Uterus (tissue), 3 donors: ENCODE measurements at regions not wholly inside any gene's neighbourhood (a gene's known extent, or its start where the extent isn't known, plus 50 kb on each side); places are given as distances from the start of the nearest gene placed in this dataset.

ENCODE experiments used
- DNase-seq, 2 donors: peaks; one replicate each; pipeline ENCODE4 v3.0.0-alpha.2; 2019 to 2020
- H3K27ac ChIP-seq, 2 donors: fragments of 200-600 bp; sonication (generic); 1 replicate in 1 of 2; 2 replicates in 1 of 2; pipeline ENCODE4 v1.5.1; 2016 to 2018
- H3K27me3 ChIP-seq, 2 donors: fragments of 200-600 bp; sonication (generic); one replicate each; pipeline ENCODE4 v1.5.1; 2018 to 2019; ENCODE audit warnings: control low read depth in 1 of 2
- H3K36me3 ChIP-seq, 2 donors: fragments of 200-600 bp; sonication (generic); one replicate each; pipeline ENCODE4 v1.5.1; 2019; ENCODE audit warnings: control low read depth in 1 of 2
- H3K4me1 ChIP-seq, 2 donors: fragments of 200-600 bp; sonication (generic); one replicate each; pipeline ENCODE4 v1.5.1; 2018 to 2019; ENCODE audit warnings: control low read depth in 1 of 2
- H3K4me3 ChIP-seq, 2 donors: fragments of 200-600 bp; sonication (generic); 1 replicate in 1 of 2; 2 replicates in 1 of 2; pipeline ENCODE4 v1.5.1; 2018 to 2019; ENCODE audit warnings: mild to moderate bottlenecking in 1 of 2
- H3K9me3 ChIP-seq, 2 donors: fragments of 200-600 bp; sonication (generic); one replicate each; pipeline ENCODE4 v1.5.1; 2019; ENCODE audit warnings: control low read depth in 1 of 2
- POLR2A ChIP-seq, 2 donors: fragments of 450-650 bp; IDR thresholded peaks; one replicate each; pipeline ENCODE4 v1.6.1; 2016; ENCODE audit warnings: antibody characterized with exemption in 2 of 2, mild to moderate bottlenecking in 1 of 2, moderate library complexity in 1 of 2
- intact Hi-C: fragments of 100-400 bp; cut with DNase I; formaldehyde crosslinking; loops from one replicate; pipeline ENCODE4 v1.15.1; 2023; ENCODE audit warnings: low total_unique reads
- TF ChIP-seq, protein P1 (sequence below), 4 experiments: fragments of 200-600 bp in 2 of 4; fragments of 450-650 bp in 2 of 4; sonication (generic) in 2 of 4; IDR thresholded peaks; one replicate each; pipeline ENCODE4 v1.5.1; 2016 to 2019; ENCODE audit warnings: antibody characterized with exemption in 4 of 4, mild to moderate bottlenecking in 2 of 4, moderate library complexity in 1 of 4
- donor health status: DM: yes; HTN: yes; CAD: no.

DNA sequence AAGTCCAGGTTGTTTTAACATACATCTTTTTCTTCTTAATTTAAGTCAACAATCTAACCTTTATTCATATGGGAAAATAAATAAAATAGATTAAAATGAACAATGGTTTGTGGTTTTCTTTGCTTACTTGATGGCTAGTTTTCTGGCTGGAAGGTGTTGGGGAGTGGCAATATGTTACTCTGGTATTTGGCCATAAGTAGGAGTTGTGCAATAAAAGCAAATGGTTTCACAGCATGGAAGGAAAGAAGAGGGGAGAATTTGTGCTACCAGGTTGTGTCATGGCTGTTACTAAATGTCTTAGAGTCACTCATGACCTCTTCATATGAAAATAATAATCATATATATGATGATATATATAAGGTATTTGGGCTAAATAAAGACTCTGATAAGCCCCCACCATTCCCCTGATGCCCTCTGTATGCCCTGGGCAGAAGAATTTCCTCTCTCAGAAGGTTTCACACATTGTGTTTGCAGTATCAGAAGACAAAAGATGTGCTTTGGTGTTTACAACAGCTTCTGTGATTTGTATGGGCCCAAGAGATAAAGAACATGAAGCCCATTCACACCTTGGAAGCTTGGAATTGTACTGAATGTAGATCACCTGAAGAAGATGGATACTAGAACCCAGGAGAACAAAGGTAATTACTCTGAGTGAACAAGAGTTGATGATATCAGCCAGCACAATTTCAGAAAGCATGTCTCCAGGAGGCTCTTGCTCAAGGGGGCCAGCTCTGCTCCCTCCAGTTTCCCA lies 160.9 kb downstream of the ALG10B start:
- no peak overlapping the region for H3K4me3 ChIP-seq
- TF ChIP-seq POLR2A (IDR thresholded peaks at IDR 0.05) = no peak
- TF ChIP-seq, protein P1, sequence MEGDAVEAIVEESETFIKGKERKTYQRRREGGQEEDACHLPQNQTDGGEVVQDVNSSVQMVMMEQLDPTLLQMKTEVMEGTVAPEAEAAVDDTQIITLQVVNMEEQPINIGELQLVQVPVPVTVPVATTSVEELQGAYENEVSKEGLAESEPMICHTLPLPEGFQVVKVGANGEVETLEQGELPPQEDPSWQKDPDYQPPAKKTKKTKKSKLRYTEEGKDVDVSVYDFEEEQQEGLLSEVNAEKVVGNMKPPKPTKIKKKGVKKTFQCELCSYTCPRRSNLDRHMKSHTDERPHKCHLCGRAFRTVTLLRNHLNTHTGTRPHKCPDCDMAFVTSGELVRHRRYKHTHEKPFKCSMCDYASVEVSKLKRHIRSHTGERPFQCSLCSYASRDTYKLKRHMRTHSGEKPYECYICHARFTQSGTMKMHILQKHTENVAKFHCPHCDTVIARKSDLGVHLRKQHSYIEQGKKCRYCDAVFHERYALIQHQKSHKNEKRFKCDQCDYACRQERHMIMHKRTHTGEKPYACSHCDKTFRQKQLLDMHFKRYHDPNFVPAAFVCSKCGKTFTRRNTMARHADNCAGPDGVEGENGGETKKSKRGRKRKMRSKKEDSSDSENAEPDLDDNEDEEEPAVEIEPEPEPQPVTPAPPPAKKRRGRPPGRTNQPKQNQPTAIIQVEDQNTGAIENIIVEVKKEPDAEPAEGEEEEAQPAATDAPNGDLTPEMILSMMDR (IDR thresholded peaks at IDR 0.05) = no peak
- intact Hi-C loops = no loop called here
- no peaks in the 10 kb centered on the region for H3K4me1 ChIP-seq
- DNase-seq = no peak
- H3K27ac ChIP-seq = no peak overlapping the region
- H3K27me3 ChIP-seq = no peaks in the 10 kb centered on the region
- no peaks in the 10 kb centered on the region for H3K36me3 ChIP-seq
- H3K9me3 ChIP-seq = no peaks in the 10 kb centered on the region

DNA sequence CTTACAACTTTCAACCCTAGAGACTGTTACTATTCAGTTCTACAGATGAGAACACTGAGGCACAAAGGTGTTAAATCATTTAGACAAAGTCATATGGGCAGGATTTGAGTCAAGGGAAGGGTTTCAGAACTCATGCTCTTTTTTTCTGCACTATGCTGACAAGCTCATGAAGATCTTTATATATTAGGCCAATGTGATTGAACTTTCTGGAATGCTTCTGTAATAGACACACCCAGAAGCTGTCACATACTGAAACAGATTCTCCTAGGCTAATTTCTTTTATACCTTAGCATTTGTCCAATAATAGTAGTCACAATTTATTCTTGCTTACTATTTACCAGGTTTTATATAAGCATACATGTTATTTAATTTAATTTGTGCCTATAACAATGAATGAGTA lies 164.0 kb downstream of the ALG10B start:
- no peaks in the 10 kb centered on the region for H3K36me3 ChIP-seq
- DNase-seq = no peak
- intact Hi-C loops = no loop called here
- no peaks in the 10 kb centered on the region for H3K27me3 ChIP-seq
- TF ChIP-seq, protein P1 (IDR thresholded peaks at IDR 0.05) = no peak
- no peak for TF ChIP-seq POLR2A (IDR thresholded peaks at IDR 0.05)
- H3K4me1 ChIP-seq = no peaks in the 10 kb centered on the region
- no peak overlapping the region for H3K4me3 ChIP-seq
- no peak overlapping the region for H3K27ac ChIP-seq
- no peaks in the 10 kb centered on the region for H3K9me3 ChIP-seq

DNA sequence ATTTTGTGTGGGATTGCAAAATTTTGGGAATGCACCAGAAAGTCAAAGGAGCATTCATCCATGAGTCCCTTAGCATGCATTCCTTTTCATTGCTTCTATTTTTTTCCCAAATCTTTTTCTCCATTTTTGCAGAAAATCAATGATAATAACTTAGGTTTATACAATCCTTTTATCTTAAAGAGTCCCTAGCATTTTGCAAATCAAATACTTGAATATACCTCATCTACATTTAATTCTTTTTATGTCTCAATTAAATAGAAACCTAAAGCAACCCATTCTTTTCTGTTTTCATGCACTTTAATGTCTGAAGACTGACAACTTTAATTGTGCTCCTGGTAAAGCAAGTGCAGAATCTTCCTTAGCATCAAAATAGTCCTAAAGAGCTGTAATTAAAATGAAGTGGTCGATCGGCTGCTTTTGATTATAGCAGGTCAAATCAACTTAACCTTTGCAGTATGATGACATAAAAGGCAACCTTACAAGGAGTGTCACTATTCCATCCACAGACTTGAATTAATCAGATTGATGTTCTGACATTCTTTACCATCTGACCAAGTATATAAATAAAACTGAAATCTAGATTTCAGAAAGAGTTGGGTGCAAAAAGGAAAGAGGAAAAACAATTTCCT lies 168.4 kb downstream of the ALG10B start:
- no peak for TF ChIP-seq POLR2A (IDR thresholded peaks at IDR 0.05)
- TF ChIP-seq, protein P1 (IDR thresholded peaks at IDR 0.05) = no peak
- Histone ChIP-seq H3K36me3 (no peaks in the 10 kb centered on the region), H3K4me3 (no peak overlapping the region), H3K9me3 (no peaks in the 10 kb centered on the region), H3K27ac (no peak overlapping the region), H3K27me3 (no peaks in the 10 kb centered on the region), H3K4me1 (no peaks in the 10 kb centered on the region)
- DNase-seq = no peak
- intact Hi-C loops = no loop called here

DNA sequence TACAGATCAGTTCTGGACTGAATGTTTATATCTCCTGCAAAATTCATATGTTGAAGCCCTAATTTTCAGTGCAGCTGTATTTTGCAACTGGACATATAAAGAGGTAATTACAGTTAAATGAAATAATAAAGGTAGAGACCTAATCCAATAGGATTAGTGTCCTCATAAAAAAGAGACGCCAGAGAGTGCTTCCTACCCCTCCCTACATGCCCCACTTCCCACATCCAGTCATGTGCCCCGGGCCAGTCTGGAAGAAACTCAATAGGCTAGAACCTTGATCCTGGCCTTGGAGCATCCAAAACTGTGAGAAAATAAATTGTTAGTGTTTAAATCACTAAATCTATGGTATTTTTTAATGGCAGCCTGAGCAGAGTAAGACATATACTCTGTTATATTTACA lies 172.3 kb downstream of the ALG10B start:
- intact Hi-C loops = no loop called here
- no peak for DNase-seq
- TF ChIP-seq POLR2A (IDR thresholded peaks at IDR 0.05) = no peak
- TF ChIP-seq, protein P1 (IDR thresholded peaks at IDR 0.05) = no peak
- H3K9me3 ChIP-seq = no peaks in the 10 kb centered on the region
- H3K27me3 ChIP-seq = no peaks in the 10 kb centered on the region
- H3K4me1 ChIP-seq = no peaks in the 10 kb centered on the region
- H3K36me3 ChIP-seq = no peaks in the 10 kb centered on the region
- no peak overlapping the region for H3K27ac ChIP-seq
- H3K4me3 ChIP-seq = no peak overlapping the region

DNA sequence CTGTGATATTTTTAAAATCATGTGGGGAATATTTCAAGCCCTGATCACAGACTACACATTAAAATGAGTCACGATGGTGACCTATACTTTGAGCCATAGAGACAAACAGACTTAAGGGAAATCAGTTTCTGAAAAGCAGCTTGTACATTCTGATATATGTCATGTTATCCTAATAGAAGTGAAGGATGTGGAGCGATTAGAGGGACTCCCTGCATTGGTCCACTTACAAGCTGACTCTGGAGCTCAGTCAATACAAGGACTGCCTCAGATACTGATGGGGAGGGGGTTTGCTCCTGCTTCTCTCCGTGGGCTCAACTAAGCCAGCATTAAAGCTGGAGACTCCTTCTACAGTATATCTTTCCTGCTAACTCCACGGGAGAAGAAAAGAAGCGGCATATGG lies 173.5 kb downstream of the ALG10B start:
- TF ChIP-seq POLR2A (IDR thresholded peaks at IDR 0.05) = no peak
- TF ChIP-seq, protein P1 (IDR thresholded peaks at IDR 0.05) = no peak
- Histone ChIP-seq H3K36me3 (no peaks in the 10 kb centered on the region), H3K27ac (no peak overlapping the region), H3K4me3 (no peak overlapping the region), H3K4me1 (no peaks in the 10 kb centered on the region), H3K9me3 (no peaks in the 10 kb centered on the region), H3K27me3 (no peaks in the 10 kb centered on the region)
- DNase-seq = no peak
- intact Hi-C loops = no loop called here
